ENCODE measurements at regions not wholly inside any gene's neighbourhood (a gene's known extent, or its start where the extent isn't known, plus 50 kb on each side); places are given as distances from the start of the nearest gene placed in this dataset.

- no peak for DNase-seq (ENCODE audit: extremely low read depth in 1 of 2, low read depth in 1 of 2)
These were observed 51.4 kb upstream of the MSX1 start for GRCh38 chr4:4808086-4808485.

GRCh38 chr4:4805887-4806286 is 53.6 kb upstream of the MSX1 start:
- DNase-seq (ENCODE audit: extremely low read depth in 1 of 2, low read depth in 1 of 2): no peak

- no peak for DNase-seq (ENCODE audit: extremely low read depth in 1 of 2, low read depth in 1 of 2)
These were observed 55.6 kb upstream of the MSX1 start for GRCh38 chr4:4803912-4804296.

- DNase-seq (ENCODE audit: extremely low read depth in 1 of 2, low read depth in 1 of 2): no peak
These were observed 56.1 kb upstream of the MSX1 start for GRCh38 chr4:4803216-4803911.

GRCh38 chr4:4800646-4801408 is 58.6 kb upstream of the MSX1 start:
- no peak for DNase-seq (ENCODE audit: extremely low read depth in 1 of 2, low read depth in 1 of 2)

GRCh38 chr4:4794421-4794820 is 65.0 kb upstream of the MSX1 start:
- no peak for DNase-seq (ENCODE audit: extremely low read depth in 1 of 2, low read depth in 1 of 2)

GRCh38 chr4:4792466-4792865 is 67.0 kb upstream of the MSX1 start:
- DNase-seq (ENCODE audit: extremely low read depth in 1 of 2, low read depth in 1 of 2): no peak

GRCh38 chr4:4791299-4792111 is 68.0 kb upstream of the MSX1 start:
- no peak for DNase-seq (ENCODE audit: extremely low read depth in 1 of 2, low read depth in 1 of 2)

- DNase-seq (ENCODE audit: extremely low read depth in 1 of 2, low read depth in 1 of 2): no peak
These were observed 70.0 kb upstream of the MSX1 start for GRCh38 chr4:4789462-4789861.

GRCh38 chr4:4788573-4788972 is 70.9 kb upstream of the MSX1 start:
- no peak for DNase-seq (ENCODE audit: extremely low read depth in 1 of 2, low read depth in 1 of 2)

- no peak for DNase-seq (ENCODE audit: extremely low read depth in 1 of 2, low read depth in 1 of 2)
These were observed 72.0 kb upstream of the MSX1 start for GRCh38 chr4:4787421-4787820.

- no peak for DNase-seq (ENCODE audit: extremely low read depth in 1 of 2, low read depth in 1 of 2)
These were observed 75.1 kb upstream of the MSX1 start for GRCh38 chr4:4784379-4784778.

GRCh38 chr4:4783847-4784246 is 75.6 kb upstream of the MSX1 start:
- no peak for DNase-seq (ENCODE audit: extremely low read depth in 1 of 2, low read depth in 1 of 2)

- DNase-seq (ENCODE audit: extremely low read depth in 1 of 2, low read depth in 1 of 2): no peak
These were observed 76.5 kb upstream of the MSX1 start for GRCh38 chr4:4782969-4783368.

GRCh38 chr4:4781936-4782707 is 77.3 kb upstream of the MSX1 start:
- DNase-seq (ENCODE audit: extremely low read depth in 1 of 2, low read depth in 1 of 2): no peak

- DNase-seq (ENCODE audit: extremely low read depth in 1 of 2, low read depth in 1 of 2): no peak
These were observed 78.7 kb upstream of the MSX1 start for GRCh38 chr4:4780729-4781244.

- no peak for DNase-seq (ENCODE audit: extremely low read depth in 1 of 2, low read depth in 1 of 2)
These were observed 80.0 kb upstream of the MSX1 start for GRCh38 chr4:4779486-4779885.

- DNase-seq (ENCODE audit: extremely low read depth in 1 of 2, low read depth in 1 of 2): no peak
These were observed 80.4 kb upstream of the MSX1 start for GRCh38 chr4:4779054-4779453.

- no peak for DNase-seq (ENCODE audit: extremely low read depth in 1 of 2, low read depth in 1 of 2)
These were observed 80.9 kb upstream of the MSX1 start for GRCh38 chr4:4778554-4778953.

GRCh38 chr4:4776934-4777333 is 82.5 kb upstream of the MSX1 start:
- no peak for DNase-seq (ENCODE audit: extremely low read depth in 1 of 2, low read depth in 1 of 2)

- no peak for DNase-seq (ENCODE audit: extremely low read depth in 1 of 2, low read depth in 1 of 2)
These were observed 83.1 kb upstream of the MSX1 start for GRCh38 chr4:4776335-4776734.
